GM19455 (cell line): ENCODE measurements at regions not wholly inside any gene's neighbourhood (a gene's known extent, or its start where the extent isn't known, plus 50 kb on each side); places are given as distances from the start of the nearest gene placed in this dataset.
A peak's percentile ranks its signal among the peaks of the same experiment; 100 is the strongest.

ENCODE experiments used
- ATAC-seq: cut with Tn5 transposase; IDR thresholded peaks from one replicate; pipeline ENCODE4 v1.9.1; 2021; ENCODE audit not compliant: unreplicated experiment

DNA sequence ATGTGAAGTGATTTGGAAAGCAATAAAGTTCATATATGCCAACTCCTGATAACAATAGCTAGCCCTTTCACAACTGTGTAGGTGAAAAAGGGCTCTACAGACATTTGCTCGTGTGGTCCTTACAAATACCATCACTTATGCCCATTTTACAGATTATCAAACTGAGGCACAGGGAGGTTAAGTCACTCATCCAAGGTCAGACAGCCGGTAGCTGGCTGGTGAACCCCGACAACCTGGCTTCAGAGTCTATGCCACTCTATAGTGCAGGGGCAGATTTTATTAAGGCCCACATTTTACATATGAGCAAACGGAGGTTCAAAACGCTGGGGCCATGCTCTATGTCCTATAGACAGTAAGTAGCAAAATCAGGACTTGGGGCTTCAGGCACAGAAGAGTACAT, 280.5 kb downstream of the RRAGC start:
- no peak for ATAC-seq

DNA sequence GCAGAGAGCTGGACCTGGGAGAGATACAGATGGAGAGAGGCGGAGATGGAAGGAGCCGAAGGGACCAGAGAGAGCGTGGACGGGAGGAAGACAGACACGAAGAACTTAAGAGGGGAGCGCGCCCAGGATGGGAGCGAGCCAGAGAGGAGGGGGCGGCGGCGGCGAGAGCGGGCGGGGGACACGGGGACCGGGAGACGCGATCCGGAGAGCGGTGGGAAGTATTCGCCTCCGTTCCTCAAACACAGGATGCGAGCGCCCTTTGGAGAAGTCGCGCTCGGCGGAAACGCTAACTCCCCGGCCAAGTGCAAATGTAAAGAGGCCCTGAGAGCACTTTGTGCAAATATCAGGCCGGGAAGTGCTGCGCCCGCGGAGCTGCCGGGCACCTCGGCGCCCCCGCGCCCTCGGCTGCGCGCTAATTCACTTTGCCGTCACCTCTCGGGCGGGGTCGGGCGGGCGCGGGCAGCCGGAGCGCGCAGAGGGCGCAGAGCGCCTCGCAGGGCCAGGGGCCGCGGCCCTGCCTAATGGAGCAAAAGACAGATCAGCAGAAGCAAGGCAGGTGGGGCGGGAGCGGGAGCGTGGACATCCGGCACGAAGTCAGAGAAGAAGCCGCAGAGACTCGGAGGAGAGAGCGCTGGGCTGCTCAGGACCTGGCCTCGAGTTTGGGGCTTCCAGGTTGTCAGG, 281.2 kb downstream of the RRAGC start:
- no peak for ATAC-seq

DNA sequence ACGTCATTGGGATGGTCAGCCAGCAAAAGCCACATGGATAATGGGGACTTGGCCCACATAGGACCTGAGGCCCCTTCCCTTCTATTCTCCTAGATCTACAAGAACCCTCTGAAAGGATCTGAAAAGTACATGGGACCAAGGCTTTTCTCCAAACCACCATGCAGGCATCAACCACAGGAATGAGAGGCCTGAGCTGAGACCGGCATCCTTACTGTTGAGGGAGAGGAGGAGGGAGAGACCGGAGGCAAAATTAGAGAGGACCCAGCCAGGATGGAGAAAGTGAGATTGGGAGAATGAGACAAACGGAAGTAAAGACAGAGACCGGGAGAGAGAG, 281.7 kb downstream of the RRAGC start:
- ATAC-seq, result no peak

DNA sequence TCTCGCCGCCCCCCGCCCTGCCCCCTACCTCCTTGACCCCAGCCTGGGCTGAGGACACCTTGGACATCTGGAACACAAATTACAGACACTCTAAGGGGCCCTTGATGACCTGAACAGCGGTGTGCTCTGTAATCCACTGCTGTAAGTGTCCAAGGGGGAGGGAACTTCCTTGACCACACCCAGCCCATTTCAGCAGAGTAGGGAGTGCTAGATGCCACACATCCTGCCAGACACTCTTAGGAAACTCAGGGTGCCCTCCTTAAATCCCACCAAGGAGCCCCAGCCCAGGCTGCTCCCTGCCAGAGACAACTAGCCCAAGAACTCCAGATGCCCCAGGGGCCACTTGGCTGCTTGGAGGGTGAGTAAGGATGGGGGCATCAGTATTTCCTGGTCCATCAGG, 282.2 kb downstream of the RRAGC start:
- no peak for ATAC-seq

DNA sequence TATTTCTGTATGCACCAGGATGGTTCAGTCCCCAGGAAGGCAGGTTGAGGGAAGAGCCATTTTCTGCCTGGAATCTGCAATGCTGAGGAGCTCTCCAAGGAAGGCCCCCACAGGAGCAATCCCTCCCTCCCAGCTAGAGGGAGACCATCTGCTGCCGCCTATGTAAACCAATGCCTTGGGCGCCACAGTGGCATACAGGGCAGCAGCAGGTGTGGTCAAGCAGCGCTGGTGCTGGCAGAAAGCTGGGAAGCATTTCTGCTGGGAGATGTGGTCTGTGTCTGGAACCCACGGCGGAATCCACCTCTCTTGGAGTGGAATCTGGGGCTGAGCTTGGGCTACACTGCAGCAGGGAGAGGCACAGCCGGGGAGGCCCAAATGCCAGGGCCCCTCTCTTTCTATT, 283.3 kb downstream of the RRAGC start:
- ATAC-seq, result no peak

DNA sequence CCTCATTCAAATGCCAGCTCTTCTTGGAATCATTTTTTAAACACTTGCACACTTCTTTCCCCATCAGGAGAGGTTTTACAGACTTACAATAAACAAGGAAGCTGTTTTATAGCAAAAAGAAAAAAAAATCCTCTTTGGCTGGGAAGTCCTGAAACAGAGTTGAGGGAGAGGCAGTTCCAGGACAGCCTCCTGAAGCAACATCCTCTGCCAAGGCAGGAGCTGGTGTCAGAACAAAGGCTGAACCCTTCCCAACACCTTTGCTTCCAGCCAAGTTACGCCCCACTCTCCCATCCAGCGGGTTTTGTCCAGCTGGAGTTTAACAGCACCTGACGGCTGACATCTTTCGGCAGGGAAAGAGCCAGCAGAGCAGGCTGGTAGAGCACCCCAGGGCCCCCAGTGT, 287.8 kb downstream of the RRAGC start:
- no peak for ATAC-seq

DNA sequence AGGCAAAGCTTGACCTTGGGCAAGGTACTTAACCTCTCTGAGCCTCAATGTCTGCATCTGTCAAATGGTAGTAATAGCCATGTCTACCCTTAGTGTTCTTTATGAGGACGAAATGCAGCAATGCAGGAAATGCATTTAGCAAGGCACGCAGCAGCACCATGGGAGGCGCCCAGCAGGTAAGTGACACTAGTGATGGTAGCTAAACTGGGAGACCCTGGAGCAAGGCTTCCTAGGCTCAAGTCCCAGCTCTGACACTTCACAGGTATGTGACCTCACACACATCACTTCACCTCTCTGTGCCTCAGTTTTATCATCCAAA, 289.0 kb downstream of the RRAGC start:
- no peak for ATAC-seq

DNA sequence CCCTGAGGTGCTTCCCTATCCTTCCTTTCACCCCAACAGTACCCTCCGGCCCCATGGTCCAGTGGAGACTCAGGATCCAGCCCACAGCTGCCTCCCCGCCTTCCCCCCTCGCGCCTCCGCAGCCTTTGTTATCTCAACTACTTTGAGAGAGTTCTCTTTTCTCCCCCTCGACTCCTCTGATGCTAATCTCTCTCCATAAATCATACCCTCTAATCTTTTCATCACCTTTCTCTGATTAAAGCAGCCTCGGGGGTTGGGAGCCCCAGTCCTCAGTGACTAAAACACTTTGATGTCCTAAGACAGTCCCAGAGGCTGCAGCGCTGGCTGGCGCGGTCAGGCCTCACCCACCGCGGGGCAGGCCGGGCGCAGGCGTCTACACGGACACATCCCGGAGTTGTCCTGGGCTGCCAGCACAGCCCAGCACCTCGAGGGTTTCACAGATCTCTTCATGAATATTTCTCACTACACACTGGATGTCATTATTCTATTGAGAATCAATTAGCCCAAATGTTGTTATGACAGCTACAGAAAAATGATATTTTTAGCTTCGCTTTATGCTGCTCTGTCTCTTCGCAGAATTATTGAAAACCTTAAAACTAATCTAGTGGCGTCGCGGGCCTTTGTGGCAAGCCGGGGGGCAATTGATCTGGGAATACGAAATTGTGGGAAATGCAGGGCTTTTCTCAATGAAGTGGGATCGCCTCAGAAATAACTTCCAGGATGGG, 289.5 kb downstream of the RRAGC start:
- no peak for ATAC-seq

DNA sequence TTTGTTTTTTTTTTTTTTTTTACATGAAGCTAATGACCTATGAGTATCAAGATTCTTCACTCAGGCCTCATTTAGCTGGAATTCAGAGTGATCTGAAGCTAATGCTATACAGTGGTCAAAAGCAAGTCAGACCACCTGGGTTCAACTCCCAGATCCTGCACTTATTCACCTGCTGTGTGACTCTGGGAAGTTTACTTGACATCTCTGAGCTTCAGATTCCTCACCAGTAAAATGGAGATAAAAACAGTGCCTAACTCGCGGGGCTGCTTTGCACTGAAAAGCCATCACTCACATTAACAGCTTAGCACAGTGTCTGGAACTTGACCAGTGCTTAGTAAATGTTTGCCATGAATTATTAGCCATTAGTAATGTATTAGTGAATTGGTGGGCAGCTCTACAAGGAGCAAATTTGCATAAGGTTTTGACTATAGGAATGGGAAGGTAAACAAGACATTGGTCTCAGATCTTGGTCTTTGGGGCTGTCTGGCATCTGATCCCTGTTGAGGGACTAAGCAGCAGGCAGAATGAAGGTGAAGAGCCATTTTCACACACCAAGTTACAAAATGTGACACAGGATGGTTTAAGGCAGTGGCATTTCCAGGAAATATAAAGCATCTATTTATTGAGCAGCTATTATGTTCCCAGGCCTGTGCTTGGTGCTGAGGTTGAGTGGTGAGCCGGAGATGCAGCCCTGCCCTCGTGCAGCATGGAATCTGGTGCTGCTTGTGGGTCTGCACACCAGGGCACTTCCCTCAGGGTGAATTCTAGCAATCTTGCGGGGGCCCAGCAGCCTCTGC, 291.3 kb downstream of the RRAGC start:
- ATAC-seq, result no peak

DNA sequence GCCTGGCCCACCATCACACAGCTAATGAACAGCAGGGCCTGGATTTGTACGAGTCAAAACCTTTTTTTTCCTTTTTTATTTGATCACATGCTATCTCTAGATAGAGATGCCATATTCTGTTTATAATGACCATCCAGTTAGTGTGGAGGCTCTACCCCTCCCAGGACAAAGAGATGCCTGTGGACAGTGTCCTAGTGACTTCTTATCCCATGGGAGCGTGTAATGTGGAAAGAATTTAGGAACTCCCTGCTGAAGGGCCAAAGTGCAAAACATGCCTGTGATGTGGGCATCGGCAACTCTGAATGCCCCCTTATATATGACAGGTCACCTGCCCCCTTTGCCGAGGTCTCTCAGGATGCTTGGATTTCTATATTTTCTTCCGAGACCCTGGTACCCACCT, 292.2 kb downstream of the RRAGC start:
- ATAC-seq, result no peak

DNA sequence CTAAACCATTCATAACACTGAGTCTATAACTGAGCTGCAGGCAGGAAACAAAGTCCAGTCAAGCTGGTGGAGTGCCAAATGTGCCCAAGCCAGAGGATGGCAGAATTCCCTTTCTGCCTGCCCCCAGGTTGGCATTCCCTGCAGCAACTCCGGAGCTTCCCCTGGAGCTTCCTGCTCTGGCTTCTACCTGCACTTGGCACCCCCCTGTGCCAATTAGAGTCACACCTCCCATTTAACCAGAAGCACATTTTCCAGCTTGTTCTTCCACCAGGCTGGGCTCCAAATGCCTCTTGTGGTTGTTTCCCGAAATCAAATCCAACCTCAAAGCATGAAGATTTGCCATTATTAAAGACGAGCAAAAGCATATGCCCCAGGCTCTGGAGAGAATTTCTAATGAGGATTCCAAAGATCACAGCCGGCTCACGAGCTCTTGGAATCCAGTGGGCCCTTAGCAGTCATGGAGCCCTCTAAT, 294.5 kb downstream of the RRAGC start:
- ATAC-seq, result no peak

DNA sequence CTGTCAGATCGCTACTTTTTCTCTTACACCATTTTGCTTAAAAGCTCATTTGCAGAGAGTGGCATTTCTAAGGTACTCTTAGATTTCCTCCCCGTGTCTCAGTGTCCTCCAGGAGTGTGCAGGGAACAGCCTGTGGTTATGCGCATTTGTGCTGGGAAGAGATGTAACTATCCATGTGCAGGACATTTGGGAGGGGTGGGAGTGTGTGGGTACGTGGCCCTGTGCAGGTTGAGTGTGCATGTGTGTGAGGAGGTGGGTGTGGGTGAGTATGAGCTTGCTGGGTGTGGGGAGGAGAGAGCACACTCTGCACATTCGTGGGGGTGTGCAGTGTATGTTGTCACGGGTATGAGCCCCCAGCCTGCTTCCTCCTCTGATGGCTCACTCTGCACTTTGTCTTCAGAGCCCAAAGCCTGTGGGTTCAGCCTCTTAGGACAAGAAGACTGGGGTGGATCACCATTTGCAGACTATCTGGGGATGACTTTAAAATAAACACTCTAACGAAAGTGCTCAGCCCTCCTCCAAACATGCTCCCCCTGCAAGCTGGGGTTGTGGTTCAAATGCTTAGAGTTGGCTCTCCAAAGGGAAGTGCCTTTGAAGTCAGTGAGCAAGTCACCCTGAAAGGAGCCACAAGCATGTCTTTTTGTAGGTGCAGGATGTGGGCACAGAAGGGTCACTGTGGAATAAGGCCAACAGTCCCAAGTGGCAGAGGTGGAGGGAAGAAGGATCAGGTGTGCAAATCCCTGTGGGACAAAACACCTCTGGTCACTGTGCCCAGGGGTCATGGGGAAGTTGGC, 295.4 kb downstream of the RRAGC start:
- no peak for ATAC-seq

DNA sequence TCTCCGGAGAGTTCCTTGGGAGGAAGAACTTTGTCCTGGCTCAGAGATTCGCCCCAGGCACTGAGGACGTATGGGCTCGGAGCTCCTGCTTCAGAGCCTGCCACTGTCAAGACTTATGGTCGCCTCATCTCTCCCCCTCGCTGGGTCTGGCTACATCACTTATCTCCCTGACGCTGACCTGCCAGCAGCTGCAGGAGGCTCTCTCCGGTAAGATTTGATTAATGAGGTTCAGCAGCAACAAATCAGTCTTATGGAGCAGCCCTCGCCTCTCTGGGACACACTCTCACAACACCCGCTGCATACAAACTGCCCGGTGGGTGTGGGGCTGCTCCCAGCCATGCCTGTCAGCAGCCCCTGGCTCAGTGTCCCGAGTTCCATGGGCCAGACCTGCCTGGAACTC, 297.8 kb downstream of the RRAGC start:
- no peak for ATAC-seq

DNA sequence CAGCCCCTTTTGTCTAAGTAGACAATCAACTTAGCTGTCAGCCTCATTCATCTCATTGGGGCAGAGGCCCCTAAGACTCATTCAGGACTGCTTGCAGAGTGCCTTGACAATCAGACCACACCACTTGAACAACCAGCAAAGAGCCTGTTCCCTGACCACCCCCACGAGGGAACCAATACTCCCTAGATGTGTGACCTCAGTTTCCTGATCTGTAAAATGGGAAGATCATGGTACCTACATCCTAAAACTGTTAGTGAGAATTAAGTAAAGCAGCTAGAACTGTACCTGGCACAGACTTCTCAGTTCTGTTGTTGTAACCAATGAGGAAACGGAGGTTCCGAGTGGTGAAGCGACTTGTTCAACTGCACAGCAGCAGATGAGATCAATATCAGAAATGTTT, 298.5 kb downstream of the RRAGC start:
- no peak for ATAC-seq

DNA sequence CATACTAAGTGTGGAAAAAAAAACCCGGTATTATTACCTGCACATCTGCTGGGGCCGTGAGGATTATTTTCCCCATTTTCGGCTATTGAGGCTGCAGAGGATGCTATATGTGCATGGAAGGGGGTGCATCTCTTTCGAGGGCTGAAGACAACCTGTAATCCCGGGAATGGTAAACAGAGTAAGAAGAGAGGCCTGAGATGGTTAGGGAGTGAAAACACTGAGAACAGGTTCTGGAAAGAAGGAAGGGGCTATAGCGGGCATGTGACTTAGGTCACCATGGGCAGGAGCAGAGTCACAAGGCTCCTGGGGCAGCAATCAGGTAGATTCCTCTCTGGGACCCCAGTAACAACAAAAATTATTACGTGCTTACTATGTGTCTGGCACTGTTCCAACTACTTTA, 299.1 kb downstream of the RRAGC start:
- no peak for ATAC-seq

DNA sequence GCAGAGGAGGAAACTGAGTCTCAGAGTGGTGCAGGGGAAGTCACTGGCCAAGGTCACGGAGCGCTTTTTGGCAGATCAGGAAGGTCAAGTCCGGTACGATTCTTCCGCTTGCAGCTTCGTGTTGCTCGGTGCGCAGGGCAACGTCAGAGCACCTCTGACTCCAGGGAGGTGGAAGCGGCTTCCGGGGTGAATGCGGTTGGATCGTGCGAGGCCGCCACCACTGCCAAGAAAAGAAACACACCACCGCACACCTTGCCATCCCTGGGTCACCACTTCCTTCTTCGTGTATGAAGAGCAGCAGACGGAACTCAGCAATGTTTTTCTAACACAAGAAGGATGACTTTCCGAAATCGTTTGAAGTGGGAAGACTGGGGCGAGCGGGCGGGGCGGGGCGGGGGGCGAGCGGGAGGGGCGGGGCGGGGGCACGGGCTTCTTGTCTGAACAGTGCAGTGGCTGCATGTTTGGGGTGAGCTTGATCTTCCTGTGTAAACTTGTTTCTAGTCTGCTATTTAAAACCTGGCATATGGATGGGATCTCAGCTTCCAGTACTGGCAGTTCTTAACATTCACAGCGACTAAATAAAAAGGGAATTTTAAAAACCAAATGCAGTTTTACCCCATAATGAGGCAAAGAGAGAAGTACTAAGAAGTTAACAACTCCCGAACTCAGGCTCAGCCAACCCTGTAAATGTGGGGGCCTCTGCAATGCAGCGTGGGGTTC, 300.0 kb downstream of the RRAGC start:
- peak; percentile 52 for ATAC-seq

DNA sequence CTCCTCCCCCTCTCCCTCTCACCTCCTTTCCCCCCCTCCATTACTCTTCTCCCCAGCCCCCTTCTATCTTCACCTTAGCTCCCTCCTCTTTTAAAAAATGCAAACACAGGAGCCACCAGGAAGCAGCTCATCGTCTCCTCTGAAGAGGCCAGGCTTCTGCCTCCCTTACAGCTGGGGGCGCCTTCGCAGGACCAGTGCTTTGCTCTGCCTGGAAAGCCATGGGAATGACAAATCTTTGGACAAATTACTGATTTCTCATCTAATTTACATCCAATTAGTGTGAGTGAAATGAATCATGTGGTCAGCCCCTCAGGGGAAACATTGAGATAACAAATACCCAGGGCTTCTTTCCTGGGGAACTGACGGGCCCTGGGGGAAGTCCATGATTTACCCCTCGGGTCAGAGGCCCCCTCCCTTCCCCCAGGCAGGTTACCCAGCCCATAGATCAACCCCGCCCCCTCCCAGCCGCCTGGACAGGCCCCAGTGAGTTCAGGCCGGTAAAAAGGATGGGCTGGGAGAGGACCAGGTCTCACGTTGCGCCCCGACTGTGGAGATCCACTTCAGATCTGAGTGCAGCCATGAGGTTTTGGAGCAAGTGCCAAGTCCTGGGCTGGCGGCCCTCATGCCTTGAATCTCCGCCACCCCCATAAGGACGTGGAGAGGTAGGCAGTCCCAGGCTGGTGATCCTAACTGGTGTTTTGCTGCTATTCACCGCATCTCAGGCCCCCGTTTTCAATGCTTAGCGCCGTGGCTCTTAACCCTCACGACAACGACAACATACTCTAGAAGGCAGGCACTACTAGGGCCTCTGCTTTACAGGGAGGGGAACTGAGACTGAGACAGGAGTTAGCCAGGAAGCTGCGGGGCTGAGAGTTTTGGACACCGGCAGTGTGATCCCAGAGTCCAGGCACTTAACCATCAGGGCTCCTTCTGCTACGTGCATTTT, 300.8 kb downstream of the RRAGC start:
- ATAC-seq, result peak; percentile 46

DNA sequence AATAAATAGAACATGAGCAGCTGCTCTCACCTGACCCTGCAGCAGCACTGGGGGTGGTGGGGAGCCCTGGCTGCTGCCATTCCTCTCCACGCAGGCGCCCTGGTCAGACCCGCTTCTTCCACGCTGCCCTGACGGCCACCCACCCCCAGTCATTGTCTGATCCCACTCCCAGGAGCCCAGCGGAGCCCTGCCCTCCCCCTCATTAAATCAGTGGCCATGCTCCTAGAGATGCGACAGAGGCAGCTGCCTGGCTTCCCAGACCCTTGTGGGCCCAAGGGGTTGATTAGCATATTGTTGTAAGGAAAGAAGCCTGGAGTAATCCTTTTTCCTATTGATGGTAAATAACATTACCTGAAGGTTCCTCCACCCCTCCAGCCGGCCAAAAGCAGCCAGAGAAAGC, 301.5 kb downstream of the RRAGC start:
- no peak for ATAC-seq

DNA sequence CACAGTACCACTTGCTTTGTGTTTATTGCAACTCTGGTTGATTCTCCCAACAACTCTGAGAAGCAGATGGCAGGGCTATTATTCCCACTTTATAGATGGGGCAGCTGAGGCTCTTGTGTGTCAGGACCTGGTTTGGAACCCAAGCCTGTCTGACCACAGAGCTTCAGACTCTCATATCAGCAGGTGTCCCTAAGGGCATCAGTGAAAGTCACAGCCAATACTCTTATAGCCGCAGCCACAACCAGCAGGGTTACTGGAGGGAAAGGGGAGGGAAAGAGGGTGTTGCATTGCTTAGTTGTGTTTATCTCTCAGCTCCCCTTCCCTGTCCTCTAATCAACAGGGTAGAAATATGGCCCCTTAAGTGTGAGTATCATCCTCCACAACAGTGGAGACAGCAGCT, 304.0 kb downstream of the RRAGC start:
- no peak for ATAC-seq

DNA sequence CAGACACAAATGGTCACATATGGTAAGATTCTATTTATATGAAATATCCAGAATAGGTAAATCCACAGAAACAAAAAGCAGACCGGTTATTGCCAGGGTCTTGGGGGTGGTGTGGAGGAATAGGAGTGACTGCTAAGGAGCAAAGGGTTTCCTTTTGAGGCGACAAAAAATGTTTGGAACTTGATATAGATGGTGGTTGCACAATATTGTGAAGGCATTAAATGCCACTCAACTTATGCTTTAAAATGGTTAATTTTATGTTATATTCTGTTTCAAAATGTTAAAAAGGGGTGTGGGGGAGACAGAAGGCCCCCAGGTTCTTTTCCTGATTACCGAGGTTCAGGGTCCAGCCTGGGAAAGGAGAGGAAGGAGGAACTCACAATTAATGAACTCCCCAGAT, 304.4 kb downstream of the RRAGC start:
- ATAC-seq, result no peak
